ENCODE measurements at regions not wholly inside any gene's neighbourhood (a gene's known extent, or its start where the extent isn't known, plus 50 kb on each side); places are given as distances from the start of the nearest gene placed in this dataset.

- TF ChIP-seq CTCF (IDR thresholded peaks at IDR 0.05): no peak
- no peak for TF ChIP-seq EP300 (IDR thresholded peaks at IDR 0.05)
- TF ChIP-seq POLR2A (IDR thresholded peaks at IDR 0.05): no peak
Observed at GRCh38 chr5:96283589-96283988, 149.5 kb downstream of the PCSK1 start.

Measured in tibial nerve (tissue), 4 donors.